ENCODE measurements at regions not wholly inside any gene's neighbourhood (a gene's known extent, or its start where the extent isn't known, plus 50 kb on each side); places are given as distances from the start of the nearest gene placed in this dataset.

- DNase-seq (no peak), ATAC-seq (ENCODE audit: low FRiP score) (no peak)
- Histone ChIP-seq H3K9me3 (ENCODE audit: control insufficient read depth, low read length) (no peaks in the 10 kb centered on the region), H3K4me1 (ENCODE audit: control insufficient read depth in 1 of 2, insufficient read depth in 2 of 2, low read length in 2 of 2) (no peaks in the 10 kb centered on the region), H3K27ac (ENCODE audit: low read depth in 1 of 2, low read length in 2 of 2) (no peak overlapping the region), H3K4me3 (ENCODE audit: low read length in 2 of 2) (no peak overlapping the region), H3K36me3 (ENCODE audit: control insufficient read depth in 1 of 2, insufficient read depth in 2 of 2, low read length in 1 of 2) (no peaks in the 10 kb centered on the region), H3K27me3 (ENCODE audit: control insufficient read depth in 1 of 2, insufficient read depth in 2 of 2, low read length in 1 of 2) (no peaks in the 10 kb centered on the region)
- intact Hi-C loops (cut with DNase I), result no loop called here
- WGBS, 2 donors, result 95 to 96% methylated on average over 3 of the region's 3 CpGs
These were observed 69.5 kb upstream of the SPTBN1 start for GRCh38 chr2:54386585-54386984.

- no peaks in the 10 kb centered on the region for H3K27me3 ChIP-seq (ENCODE audit: control insufficient read depth in 1 of 2, insufficient read depth in 2 of 2, low read length in 1 of 2)
- DNase-seq, result no peak
- 58 to 62% methylated on average over 7 of the region's 7 CpGs for WGBS, 2 donors
- no peak overlapping the region for H3K27ac ChIP-seq (ENCODE audit: low read depth in 1 of 2, low read length in 2 of 2)
- no peaks in the 10 kb centered on the region for H3K36me3 ChIP-seq (ENCODE audit: control insufficient read depth in 1 of 2, insufficient read depth in 2 of 2, low read length in 1 of 2)
- intact Hi-C loops (cut with DNase I), result no loop called here
- H3K9me3 ChIP-seq (ENCODE audit: control insufficient read depth, low read length), result no peaks in the 10 kb centered on the region
- H3K4me1 ChIP-seq (ENCODE audit: control insufficient read depth in 1 of 2, insufficient read depth in 2 of 2, low read length in 2 of 2), result no peaks in the 10 kb centered on the region
- no peak overlapping the region for H3K4me3 ChIP-seq (ENCODE audit: low read length in 2 of 2)
- peak; percentile 63 for ATAC-seq (ENCODE audit: low FRiP score)
These were observed 68.8 kb upstream of the SPTBN1 start for GRCh38 chr2:54387059-54387991.

- 89 to 94% methylated on average over 5 of the region's 5 CpGs for WGBS, 2 donors
- Histone ChIP-seq H3K4me3 (ENCODE audit: low read length in 2 of 2) (no peak overlapping the region), H3K9me3 (ENCODE audit: control insufficient read depth, low read length) (no peaks in the 10 kb centered on the region), H3K4me1 (ENCODE audit: control insufficient read depth in 1 of 2, insufficient read depth in 2 of 2, low read length in 2 of 2) (no peaks in the 10 kb centered on the region), H3K36me3 (ENCODE audit: control insufficient read depth in 1 of 2, insufficient read depth in 2 of 2, low read length in 1 of 2) (no peaks in the 10 kb centered on the region), H3K27ac (ENCODE audit: low read depth in 1 of 2, low read length in 2 of 2) (no peak overlapping the region), H3K27me3 (ENCODE audit: control insufficient read depth in 1 of 2, insufficient read depth in 2 of 2, low read length in 1 of 2) (no peaks in the 10 kb centered on the region)
- ATAC-seq (ENCODE audit: low FRiP score) (no peak), DNase-seq (no peak)
- intact Hi-C loops (cut with DNase I), result no loop called here
These were observed 68.1 kb upstream of the SPTBN1 start for GRCh38 chr2:54388076-54388475.

- intact Hi-C loops (cut with DNase I), result no loop called here
- H3K4me1 ChIP-seq (ENCODE audit: control insufficient read depth in 1 of 2, insufficient read depth in 2 of 2, low read length in 2 of 2), result no peaks in the 10 kb centered on the region
- DNase-seq (no peak), ATAC-seq (ENCODE audit: low FRiP score) (no peak)
- H3K4me3 ChIP-seq (ENCODE audit: low read length in 2 of 2), result no peak overlapping the region
- H3K36me3 ChIP-seq (ENCODE audit: control insufficient read depth in 1 of 2, insufficient read depth in 2 of 2, low read length in 1 of 2), result no peaks in the 10 kb centered on the region
- H3K27ac ChIP-seq (ENCODE audit: low read depth in 1 of 2, low read length in 2 of 2), result no peak overlapping the region
- H3K9me3 ChIP-seq (ENCODE audit: control insufficient read depth, low read length), result no peaks in the 10 kb centered on the region
- peaks cover 0 to 2% of the 10 kb centered on the region in 2 donors for H3K27me3 ChIP-seq (ENCODE audit: control insufficient read depth in 1 of 2, insufficient read depth in 2 of 2, low read length in 1 of 2)
- 95 to 97% methylated on average over 2 of the region's 2 CpGs for WGBS, 2 donors
These were observed 63.4 kb upstream of the SPTBN1 start for GRCh38 chr2:54392555-54393324.

- DNase-seq (no peak), ATAC-seq (ENCODE audit: low FRiP score) (no peak)
- intact Hi-C loops (cut with DNase I), result no loop called here
- Histone ChIP-seq H3K4me1 (ENCODE audit: control insufficient read depth in 1 of 2, insufficient read depth in 2 of 2, low read length in 2 of 2) (no peaks in the 10 kb centered on the region), H3K27ac (ENCODE audit: low read depth in 1 of 2, low read length in 2 of 2) (no peak overlapping the region), H3K27me3 (ENCODE audit: control insufficient read depth in 1 of 2, insufficient read depth in 2 of 2, low read length in 1 of 2) (peaks cover 0 to 2% of the 10 kb centered on the region in 2 donors), H3K4me3 (ENCODE audit: low read length in 2 of 2) (no peak overlapping the region), H3K9me3 (ENCODE audit: control insufficient read depth, low read length) (no peaks in the 10 kb centered on the region), H3K36me3 (ENCODE audit: control insufficient read depth in 1 of 2, insufficient read depth in 2 of 2, low read length in 1 of 2) (no peaks in the 10 kb centered on the region)
- WGBS, 2 donors, result 74 to 75% methylated on average over 5 of the region's 5 CpGs
These were observed 61.7 kb upstream of the SPTBN1 start for GRCh38 chr2:54394392-54394791.

GRCh38 chr2:54396107-54396506 lies 60.0 kb upstream of the SPTBN1 start:
- Histone ChIP-seq H3K4me1 (ENCODE audit: control insufficient read depth in 1 of 2, insufficient read depth in 2 of 2, low read length in 2 of 2) (no peaks in the 10 kb centered on the region), H3K4me3 (ENCODE audit: low read length in 2 of 2) (no peak overlapping the region), H3K27ac (ENCODE audit: low read depth in 1 of 2, low read length in 2 of 2) (no peak overlapping the region), H3K9me3 (ENCODE audit: control insufficient read depth, low read length) (no peaks in the 10 kb centered on the region), H3K27me3 (ENCODE audit: control insufficient read depth in 1 of 2, insufficient read depth in 2 of 2, low read length in 1 of 2) (peaks cover 0 to 2% of the 10 kb centered on the region in 2 donors), H3K36me3 (ENCODE audit: control insufficient read depth in 1 of 2, insufficient read depth in 2 of 2, low read length in 1 of 2) (no peaks in the 10 kb centered on the region)
- intact Hi-C loops (cut with DNase I), result no loop called here
- WGBS, 2 donors, result 71 to 77% methylated on average over 7 of the region's 7 CpGs
- DNase-seq (no peak), ATAC-seq (ENCODE audit: low FRiP score) (no peak)

GRCh38 chr2:54396798-54397197 lies 59.3 kb upstream of the SPTBN1 start:
- peaks cover 0 to 2% of the 10 kb centered on the region in 2 donors for H3K27me3 ChIP-seq (ENCODE audit: control insufficient read depth in 1 of 2, insufficient read depth in 2 of 2, low read length in 1 of 2)
- intact Hi-C loops (cut with DNase I), result no loop called here
- H3K4me3 ChIP-seq (ENCODE audit: low read length in 2 of 2), result no peak overlapping the region
- DNase-seq (no peak), ATAC-seq (ENCODE audit: low FRiP score) (no peak)
- 97 to 98% methylated on average over 6 of the region's 6 CpGs for WGBS, 2 donors
- H3K36me3 ChIP-seq (ENCODE audit: control insufficient read depth in 1 of 2, insufficient read depth in 2 of 2, low read length in 1 of 2), result no peaks in the 10 kb centered on the region
- peaks cover 0 to under 1% of the 10 kb centered on the region in 2 donors for H3K4me1 ChIP-seq (ENCODE audit: control insufficient read depth in 1 of 2, insufficient read depth in 2 of 2, low read length in 2 of 2)
- H3K27ac ChIP-seq (ENCODE audit: low read depth in 1 of 2, low read length in 2 of 2), result no peak overlapping the region
- no peaks in the 10 kb centered on the region for H3K9me3 ChIP-seq (ENCODE audit: control insufficient read depth, low read length)

GRCh38 chr2:54397426-54397825 lies 58.7 kb upstream of the SPTBN1 start:
- DNase-seq (no peak), ATAC-seq (ENCODE audit: low FRiP score) (no peak)
- Histone ChIP-seq H3K4me3 (ENCODE audit: low read length in 2 of 2) (no peak overlapping the region), H3K27me3 (ENCODE audit: control insufficient read depth in 1 of 2, insufficient read depth in 2 of 2, low read length in 1 of 2) (peaks cover 0 to 2% of the 10 kb centered on the region in 2 donors), H3K9me3 (ENCODE audit: control insufficient read depth, low read length) (no peaks in the 10 kb centered on the region), H3K36me3 (ENCODE audit: control insufficient read depth in 1 of 2, insufficient read depth in 2 of 2, low read length in 1 of 2) (no peaks in the 10 kb centered on the region), H3K4me1 (ENCODE audit: control insufficient read depth in 1 of 2, insufficient read depth in 2 of 2, low read length in 2 of 2) (peaks cover 0 to 1% of the 10 kb centered on the region in 2 donors), H3K27ac (ENCODE audit: low read depth in 1 of 2, low read length in 2 of 2) (no peak overlapping the region)
- intact Hi-C loops (cut with DNase I), result no loop called here
- 67 to 89% methylated on average over 2 of the region's 2 CpGs for WGBS, 2 donors
